A549 (cell line): ENCODE measurements at regions not wholly inside any gene's neighbourhood (a gene's known extent, or its start where the extent isn't known, plus 50 kb on each side); places are given as distances from the start of the nearest gene placed in this dataset.

Source experiments
- ATAC-seq, 2 experiments: fragments of 200-7000 bp in 1 of 2; fragments of >200 bp in 1 of 2; cut with Nextera tagmentation in 1 of 2; cut with Tn5 transposase in 1 of 2; 3 replicates each; pipeline versions ENCODE4 v1.8.0 to v1.9.1; 2018 to 2020; ENCODE audit warnings: mild to moderate bottlenecking in 1 of 2, moderate library complexity in 1 of 2
- CTCF ChIA-PET: fragments of 300-600 bp; sonication (Branson Sonifier 250); formaldehyde crosslinking; extraction: SDS; loops from one replicate; lab custom pipeline; 2021; ENCODE audit warnings: antibody characterized with exemption, inconsistent platforms; lab: Yijun Ruan, JAX
- POLR2A ChIA-PET: fragments of 350-600 bp; formaldehyde crosslinking; extraction: SDS; loops from one replicate; lab custom pipeline; 2021; ENCODE audit warnings: antibody characterized with exemption, inconsistent platforms; lab: Yijun Ruan, JAX
- DNase-seq, 2 experiments: peaks; one replicate each; pipeline versions ENCODE4 v3.0.0 to v3.0.0-alpha.2; 2011 to 2016; ENCODE audit warnings: low read depth in 1 of 2, low spot score in 1 of 2
- FAIRE-seq: peaks from 2 replicates; lab custom pipeline; 2011; peaks lifted over from hg19 to GRCh38; lab: Jason Lieb, UNC
- H3K27ac ChIP-seq, 2 experiments: fragments of >200 bp; sonication (Bioruptor Twin); formaldehyde crosslinking; 3 replicates each; pipeline ENCODE4 v1.5.1; 2016 to 2017
- H3K4me1 ChIP-seq: fragments of >200 bp; sonication (Bioruptor Twin); formaldehyde crosslinking; 3 replicates; pipeline ENCODE4 v1.6.1; 2016
- H3K4me2 ChIP-seq: fragments of >200 bp; sonication (Bioruptor Twin); formaldehyde crosslinking; 3 replicates; pipeline ENCODE4 v1.6.1; 2016
- H3K4me3 ChIP-seq: fragments of >200 bp; sonication (Bioruptor Twin); formaldehyde crosslinking; 3 replicates; pipeline ENCODE4 v1.5.1; 2016
- H3K9me3 ChIP-seq: fragments of >200 bp; sonication (Bioruptor Twin); formaldehyde crosslinking; 3 replicates; pipeline ENCODE4 v1.6.1; 2016
- BHLHE40 ChIP-seq: IDR thresholded peaks from 2 replicates; pipeline ENCODE4 v1.6.1; 2012; ENCODE audit warnings: low read depth, low read length, inconsistent platforms
- CHD2 ChIP-seq: fragments of 150-350 bp; IDR thresholded peaks from 2 replicates; pipeline ENCODE4 v1.6.1; 2014; ENCODE audit warnings: low read length; ENCODE audit not compliant: partially characterized antibody
- EHMT2 ChIP-seq: fragments of 200-600 bp; sonication (generic); IDR thresholded peaks from 2 replicates; pipeline ENCODE4 v1.6.1; 2016; ENCODE audit warnings: antibody characterized with exemption, low read depth, mild to moderate bottlenecking, moderate library complexity
- FOXS1 ChIP-seq: fragments of 250-450 bp; sonication (Bioruptor Pico); IDR thresholded peaks from 2 replicates; pipeline ENCODE4 v1.5.0; 2020; ENCODE audit warnings: mild to moderate bottlenecking, moderate library complexity
- HOXA7 ChIP-seq: fragments of 250-450 bp; sonication (Bioruptor Pico); IDR thresholded peaks from 2 replicates; pipeline ENCODE4 v1.5.0; 2020; ENCODE audit warnings: mild to moderate bottlenecking, moderate library complexity
- HOXB13 ChIP-seq: fragments of 250-450 bp; sonication (Bioruptor Pico); IDR thresholded peaks from 2 replicates; pipeline ENCODE4 v1.5.0; 2020; ENCODE audit warnings: low read depth, mild to moderate bottlenecking, moderate library complexity
- HOXB5 ChIP-seq: fragments of 250-450 bp; sonication (Bioruptor Pico); IDR thresholded peaks from 2 replicates; pipeline ENCODE4 v1.5.0; 2020; ENCODE audit warnings: mild to moderate bottlenecking, moderate library complexity
- JUNB ChIP-seq: fragments of >200 bp; sonication (Bioruptor Twin); formaldehyde crosslinking; IDR thresholded peaks from 2 replicates; pipeline ENCODE4 v1.6.1; 2016
- KDM1A ChIP-seq: fragments of 200-600 bp; sonication (generic); IDR thresholded peaks from 2 replicates; pipeline ENCODE4 v1.6.1; 2016; ENCODE audit warnings: low read depth, mild to moderate bottlenecking
- MAZ ChIP-seq: fragments of 150-350 bp; IDR thresholded peaks from 2 replicates; pipeline ENCODE4 v1.6.1; 2014; ENCODE audit warnings: antibody characterized with exemption, low read depth, low read length, borderline replicate concordance
- POLR2A ChIP-seq: IDR thresholded peaks from 2 replicates; pipeline ENCODE4 v1.6.1; 2012; ENCODE audit warnings: mild to moderate bottlenecking, low read length
- RAD21 ChIP-seq, 2 experiments: fragments of >200 bp in 1 of 2; sonication (Bioruptor Twin) in 1 of 2; formaldehyde crosslinking in 1 of 2; IDR thresholded peaks in 1 of 2; conservative IDR thresholded peaks in 1 of 2; 2 replicates in 1 of 2; 3 replicates in 1 of 2; pipeline ENCODE4 v1.6.1; 2012 to 2018; ENCODE audit warnings: inconsistent platforms in 1 of 2
- RNF2 ChIP-seq: fragments of 200-600 bp; sonication (generic); IDR thresholded peaks from 2 replicates; pipeline ENCODE4 v1.6.1; 2016; ENCODE audit warnings: low read depth, mild to moderate bottlenecking, antibody characterized with exemption, moderate library complexity, borderline replicate concordance
- SMC3 ChIP-seq: fragments of >200 bp; sonication (Bioruptor Twin); formaldehyde crosslinking; IDR thresholded peaks from 3 replicates; pipeline ENCODE4 v1.6.1; 2018; ENCODE audit warnings: inconsistent platforms
- TFCP2L1 ChIP-seq: fragments of 250-450 bp; sonication (Bioruptor Pico); IDR thresholded peaks from 2 replicates; pipeline ENCODE4 v1.5.0; 2021; ENCODE audit warnings: mild to moderate bottlenecking
- ZC3H11A ChIP-seq: fragments of 450-650 bp; IDR thresholded peaks from 2 replicates; pipeline ENCODE4 v1.6.1; 2014; ENCODE audit warnings: antibody characterized with exemption, mild to moderate bottlenecking
- ZFP36 ChIP-seq: fragments of 450-650 bp; IDR thresholded peaks from 2 replicates; pipeline ENCODE4 v1.6.1; 2014; ENCODE audit warnings: borderline replicate concordance; ENCODE audit not compliant: partially characterized antibody
- ZNF302 ChIP-seq: fragments of 250-450 bp; sonication (Bioruptor Pico); IDR thresholded peaks from 2 replicates; pipeline ENCODE4 v1.9.0; 2021; ENCODE audit warnings: inconsistent platforms, mild to moderate bottlenecking, moderate library complexity
- ZSCAN20 ChIP-seq: fragments of 250-450 bp; sonication (Bioruptor Pico); IDR thresholded peaks from 2 replicates; pipeline ENCODE4 v1.8.0; 2022; ENCODE audit warnings: mild to moderate bottlenecking, moderate library complexity
- WGBS: methylation state at CpG from one replicate; pipeline ENCODE4 v1.1.6; 2017; ENCODE audit errors: missing lambda C conversion rate; 5-methylcytosine and 5-hydroxymethylcytosine counted together
- TF ChIP-seq, protein P1 (sequence below): fragments of 250-450 bp; sonication (Bioruptor Pico); IDR thresholded peaks from 2 replicates; pipeline ENCODE4 v1.5.0; 2020; ENCODE audit warnings: low read depth, mild to moderate bottlenecking, moderate library complexity
- TF ChIP-seq, protein P2 (sequence below): IDR thresholded peaks from 2 replicates; pipeline ENCODE4 v1.6.1; 2012
- TF ChIP-seq, protein P3 (sequence below): IDR thresholded peaks from 2 replicates; pipeline ENCODE4 v1.6.1; 2012
- TF ChIP-seq, protein P4 (sequence below): IDR thresholded peaks from 2 replicates; pipeline ENCODE4 v1.6.1; 2012; ENCODE audit warnings: low read depth, borderline replicate concordance
- TF ChIP-seq, protein P5 (sequence below): fragments of >200 bp; sonication (Bioruptor Twin); formaldehyde crosslinking; IDR thresholded peaks from 2 replicates; pipeline ENCODE4 v1.6.1; 2016
- TF ChIP-seq, protein P6 (sequence below): fragments of >200 bp; sonication (Bioruptor Twin); formaldehyde crosslinking; IDR thresholded peaks from 3 replicates; pipeline ENCODE4 v1.6.1; 2016

DNA sequence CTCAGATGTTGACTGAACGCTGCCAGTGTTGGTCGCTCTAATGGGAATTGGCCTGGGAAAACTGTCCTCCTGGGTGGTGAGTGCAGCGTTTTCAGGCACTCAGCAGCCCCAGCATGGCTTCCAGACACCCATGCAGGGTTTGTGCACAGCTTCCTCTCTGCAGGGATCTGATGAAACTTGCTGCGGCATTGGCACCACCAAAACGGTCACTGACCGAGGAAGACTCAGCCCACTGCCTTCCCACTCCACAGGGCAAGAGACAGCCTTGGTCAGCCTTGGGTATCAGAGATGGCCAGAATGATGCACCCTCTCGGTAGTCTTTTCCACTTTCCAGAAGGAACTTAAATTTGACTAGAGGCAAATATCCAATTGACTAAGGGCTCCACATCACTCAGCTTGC lies 398.9 kb downstream of the IRS2 start:
- CTCF ChIA-PET, result no interaction called here
- ATAC-seq (no peak), DNase-seq (no peak), FAIRE-seq (no peak)
- no peak overlapping the region for H3K4me2 ChIP-seq
- H3K9me3 ChIP-seq, result no peaks in the 10 kb centered on the region
- 87% methylated on average over 6 of the region's 7 CpGs for WGBS
- H3K4me1 ChIP-seq, result no peaks in the 10 kb centered on the region
- no peak overlapping the region for H3K4me3 ChIP-seq
- TF ChIP-seq ZSCAN20, result no peak
- TF ChIP-seq POLR2A, result no peak
- TF ChIP-seq, protein P1, sequence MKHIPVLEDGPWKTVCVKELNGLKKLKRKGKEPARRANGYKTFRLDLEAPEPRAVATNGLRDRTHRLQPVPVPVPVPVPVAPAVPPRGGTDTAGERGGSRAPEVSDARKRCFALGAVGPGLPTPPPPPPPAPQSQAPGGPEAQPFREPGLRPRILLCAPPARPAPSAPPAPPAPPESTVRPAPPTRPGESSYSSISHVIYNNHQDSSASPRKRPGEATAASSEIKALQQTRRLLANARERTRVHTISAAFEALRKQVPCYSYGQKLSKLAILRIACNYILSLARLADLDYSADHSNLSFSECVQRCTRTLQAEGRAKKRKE (CRISPR knock-in tag), result no peak
- no peak for TF ChIP-seq ZFP36
- POLR2A ChIA-PET, result no interaction called here
- no peak overlapping the region for H3K27ac ChIP-seq

DNA sequence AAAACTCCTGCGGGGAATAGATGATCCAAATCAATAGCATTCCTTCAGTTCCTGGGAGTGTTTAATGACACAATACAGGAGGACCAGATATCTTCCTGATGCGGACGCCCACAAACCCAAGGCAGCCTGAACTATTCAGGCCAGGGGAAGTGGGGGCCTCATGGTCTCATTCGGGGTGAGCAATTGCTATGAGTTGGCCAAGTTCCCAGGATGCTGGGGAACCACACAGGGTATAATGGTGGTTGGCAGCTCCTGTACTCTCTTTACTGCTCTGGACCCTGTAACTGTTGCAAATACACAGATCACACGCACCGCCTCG lies 401.2 kb downstream of the IRS2 start:
- Histone ChIP-seq H3K27ac (no peak overlapping the region), H3K4me3 (no peak overlapping the region), H3K9me3 (no peaks in the 10 kb centered on the region), H3K4me2 (no peak overlapping the region), H3K4me1 (no peaks in the 10 kb centered on the region)
- FAIRE-seq, result no peak
- CTCF ChIA-PET, result no interaction called here
- no peak for DNase-seq
- no peak for ATAC-seq
- TF ChIP-seq JUNB (no peak), BHLHE40 (no peak), SMC3 (no peak), RAD21 (conservative IDR thresholded peaks at IDR 0.05 in 1 of 2, IDR thresholded peaks at IDR 0.05 in 1 of 2) (no peak), ZSCAN20 (no peak), HOXA7 (CRISPR knock-in tag) (no peak), HOXB13 (CRISPR knock-in tag) (no peak), CHD2 (no peak)
- TF ChIP-seq, protein P2, sequence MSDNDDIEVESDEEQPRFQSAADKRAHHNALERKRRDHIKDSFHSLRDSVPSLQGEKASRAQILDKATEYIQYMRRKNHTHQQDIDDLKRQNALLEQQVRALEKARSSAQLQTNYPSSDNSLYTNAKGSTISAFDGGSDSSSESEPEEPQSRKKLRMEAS, result no peak
- TF ChIP-seq, protein P3, sequence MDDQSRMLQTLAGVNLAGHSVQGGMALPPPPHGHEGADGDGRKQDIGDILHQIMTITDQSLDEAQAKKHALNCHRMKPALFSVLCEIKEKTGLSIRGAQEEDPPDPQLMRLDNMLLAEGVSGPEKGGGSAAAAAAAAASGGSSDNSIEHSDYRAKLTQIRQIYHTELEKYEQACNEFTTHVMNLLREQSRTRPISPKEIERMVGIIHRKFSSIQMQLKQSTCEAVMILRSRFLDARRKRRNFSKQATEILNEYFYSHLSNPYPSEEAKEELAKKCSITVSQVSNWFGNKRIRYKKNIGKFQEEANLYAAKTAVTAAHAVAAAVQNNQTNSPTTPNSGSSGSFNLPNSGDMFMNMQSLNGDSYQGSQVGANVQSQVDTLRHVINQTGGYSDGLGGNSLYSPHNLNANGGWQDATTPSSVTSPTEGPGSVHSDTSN, result no peak
- TF ChIP-seq, protein P4, sequence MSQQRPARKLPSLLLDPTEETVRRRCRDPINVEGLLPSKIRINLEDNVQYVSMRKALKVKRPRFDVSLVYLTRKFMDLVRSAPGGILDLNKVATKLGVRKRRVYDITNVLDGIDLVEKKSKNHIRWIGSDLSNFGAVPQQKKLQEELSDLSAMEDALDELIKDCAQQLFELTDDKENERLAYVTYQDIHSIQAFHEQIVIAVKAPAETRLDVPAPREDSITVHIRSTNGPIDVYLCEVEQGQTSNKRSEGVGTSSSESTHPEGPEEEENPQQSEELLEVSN, result no peak
- TF ChIP-seq, protein P5, sequence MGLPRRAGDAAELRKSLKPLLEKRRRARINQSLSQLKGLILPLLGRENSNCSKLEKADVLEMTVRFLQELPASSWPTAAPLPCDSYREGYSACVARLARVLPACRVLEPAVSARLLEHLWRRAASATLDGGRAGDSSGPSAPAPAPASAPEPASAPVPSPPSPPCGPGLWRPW, result no peak
- WGBS, result 91% methylated on average over 7 of the region's 7 CpGs
- POLR2A ChIA-PET, result no interaction called here

DNA sequence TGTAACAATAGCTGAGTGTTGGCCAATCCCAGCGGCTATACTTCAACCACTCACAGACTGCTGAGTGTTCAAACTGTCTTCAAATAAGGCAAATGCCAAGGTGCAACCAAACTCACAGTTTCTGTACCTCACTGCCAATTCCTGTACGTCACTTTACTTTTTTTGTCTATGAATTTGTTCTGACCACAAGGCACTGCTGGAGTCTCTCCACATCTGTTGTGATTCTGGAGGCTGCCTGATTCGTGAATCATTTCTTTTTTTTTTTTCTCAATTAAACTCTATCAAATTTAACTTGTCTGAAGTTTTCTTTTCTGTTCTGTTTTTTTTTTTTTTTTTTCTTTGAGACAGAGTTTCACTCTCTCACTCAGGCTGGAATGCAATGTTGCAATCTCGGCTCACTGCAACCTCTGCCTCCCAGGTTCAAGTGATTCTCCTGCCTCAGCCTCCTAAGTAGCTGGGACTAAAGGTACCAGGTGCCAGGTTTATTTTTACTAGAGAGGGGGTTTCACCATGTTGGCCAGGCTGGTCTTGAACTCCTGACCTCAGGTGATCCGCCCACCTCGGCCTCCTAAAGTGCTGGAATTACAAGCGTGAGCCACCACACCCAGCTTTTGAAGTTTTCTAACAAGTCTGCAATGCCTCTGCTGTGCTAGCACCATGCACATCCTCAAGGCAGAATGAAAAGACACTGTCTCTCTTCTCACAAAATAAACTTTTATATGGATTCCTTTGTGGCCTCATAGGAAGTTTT lies 401.7 kb downstream of the IRS2 start:
- WGBS, result 71% methylated on average over 7 of the region's 7 CpGs
- POLR2A ChIA-PET, result no interaction called here
- FAIRE-seq, result no peak

More for the DNA sequence above, 401.7 kb downstream of the IRS2 start:
- H3K27ac ChIP-seq, result no peak overlapping the region
- H3K9me3 ChIP-seq, result no peaks in the 10 kb centered on the region
- H3K4me2 ChIP-seq, result no peak overlapping the region
- CTCF ChIA-PET, result no interaction called here
- H3K4me1 ChIP-seq, result no peaks in the 10 kb centered on the region
- TF ChIP-seq ZNF302 (CRISPR knock-in tag) (no peak), RNF2 (no peak), FOXS1 (CRISPR knock-in tag) (no peak), ZC3H11A (no peak), MAZ (no peak), KDM1A (no peak), TFCP2L1 (CRISPR knock-in tag) (no peak), EHMT2 (no peak), JUNB (no peak), HOXB5 (CRISPR knock-in tag) (no peak)
- TF ChIP-seq, protein P4, result no peak
- TF ChIP-seq, protein P6, sequence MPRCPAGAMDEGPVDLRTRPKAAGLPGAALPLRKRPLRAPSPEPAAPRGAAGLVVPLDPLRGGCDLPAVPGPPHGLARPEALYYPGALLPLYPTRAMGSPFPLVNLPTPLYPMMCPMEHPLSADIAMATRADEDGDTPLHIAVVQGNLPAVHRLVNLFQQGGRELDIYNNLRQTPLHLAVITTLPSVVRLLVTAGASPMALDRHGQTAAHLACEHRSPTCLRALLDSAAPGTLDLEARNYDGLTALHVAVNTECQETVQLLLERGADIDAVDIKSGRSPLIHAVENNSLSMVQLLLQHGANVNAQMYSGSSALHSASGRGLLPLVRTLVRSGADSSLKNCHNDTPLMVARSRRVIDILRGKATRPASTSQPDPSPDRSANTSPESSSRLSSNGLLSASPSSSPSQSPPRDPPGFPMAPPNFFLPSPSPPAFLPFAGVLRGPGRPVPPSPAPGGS, result no peak
- TF ChIP-seq, protein P5, result no peak
- H3K4me3 ChIP-seq, result no peak overlapping the region
- ATAC-seq (no peak), DNase-seq (no peak)
